GM21529 (cell line): ENCODE measurements at regions not wholly inside any gene's neighbourhood (a gene's known extent, or its start where the extent isn't known, plus 50 kb on each side); places are given as distances from the start of the nearest gene placed in this dataset.

Experiments
- ATAC-seq: cut with Tn5 transposase; IDR thresholded peaks from one replicate; pipeline ENCODE4 v1.9.1; 2021; ENCODE audit not compliant: unreplicated experiment

DNA sequence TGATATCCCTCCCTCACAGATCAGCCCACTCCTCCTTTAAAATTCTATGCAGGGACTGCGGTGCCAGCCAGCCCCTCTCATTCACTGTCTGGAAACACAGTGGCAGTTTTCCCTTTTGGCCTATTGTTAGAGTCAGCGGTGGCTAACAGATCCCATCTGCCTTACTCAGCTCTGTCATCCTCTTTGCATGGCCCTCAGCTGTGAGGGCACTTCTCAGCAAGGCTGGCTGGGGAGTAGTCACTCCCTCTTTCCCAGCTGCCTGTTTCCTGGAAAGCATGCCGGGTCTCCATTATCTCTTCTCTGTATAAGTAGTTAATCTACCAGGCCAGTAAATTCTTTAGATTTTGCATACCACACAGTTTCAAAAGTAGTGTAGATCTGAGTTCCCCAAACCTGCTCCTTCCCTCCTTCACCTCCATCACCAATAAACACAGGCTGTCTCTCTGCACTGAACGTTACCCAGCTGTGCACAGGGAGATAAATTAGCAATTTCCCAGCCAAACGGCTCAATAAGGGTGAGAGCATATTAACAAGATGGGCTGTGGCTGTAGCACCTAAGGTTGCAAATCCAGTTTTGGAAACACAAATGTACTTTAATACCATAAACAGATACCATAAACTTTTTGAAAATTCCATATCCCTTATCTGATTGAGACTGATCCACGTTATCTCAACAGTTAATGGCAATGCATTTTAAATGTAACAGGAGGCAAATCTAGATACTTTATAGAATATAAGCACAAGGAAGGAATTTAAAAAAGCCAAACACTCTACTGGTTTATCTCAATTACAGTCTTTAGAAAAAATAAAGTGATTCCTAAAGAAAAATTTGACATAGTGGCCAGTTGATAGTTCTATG lies 229.3 kb downstream of the ANKRD50 start:
- ATAC-seq, result no peak

DNA sequence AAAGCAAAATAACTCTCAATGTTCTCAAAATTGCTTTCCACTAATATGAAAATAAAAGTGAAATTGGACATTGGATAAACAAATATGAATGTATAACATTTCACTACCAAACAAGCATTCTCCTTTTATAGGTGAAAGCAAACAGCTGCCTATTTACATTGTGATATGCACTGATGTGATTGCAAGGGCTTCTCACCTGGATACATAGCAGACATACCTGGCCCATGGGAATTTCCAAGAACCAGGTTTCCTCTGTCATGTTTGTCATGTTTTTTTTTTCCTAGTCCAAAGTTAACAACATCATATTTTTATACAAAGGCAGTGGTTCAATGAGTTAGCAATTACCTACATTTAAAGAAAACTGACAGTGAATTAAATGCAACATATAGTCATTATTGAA lies 228.5 kb downstream of the ANKRD50 start:
- no peak for ATAC-seq

DNA sequence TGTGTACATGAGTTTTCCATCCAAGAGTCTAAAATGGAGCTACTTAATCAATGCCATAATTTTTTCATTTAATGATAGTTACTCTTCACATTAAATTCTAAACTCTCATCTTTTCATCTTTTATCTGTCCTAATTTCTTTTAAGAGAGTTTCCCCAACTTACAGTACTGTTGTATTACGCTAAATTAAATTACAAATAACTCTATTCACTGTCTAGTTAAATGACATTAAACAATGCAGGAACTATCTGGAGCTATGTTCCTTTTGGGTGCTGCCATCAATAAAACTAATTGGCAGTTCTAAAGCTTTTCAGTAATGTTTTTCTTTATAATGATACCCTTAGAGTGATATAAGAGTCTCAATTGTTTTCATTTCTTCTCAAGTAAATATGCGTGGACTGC lies 227.6 kb downstream of the ANKRD50 start:
- no peak for ATAC-seq

DNA sequence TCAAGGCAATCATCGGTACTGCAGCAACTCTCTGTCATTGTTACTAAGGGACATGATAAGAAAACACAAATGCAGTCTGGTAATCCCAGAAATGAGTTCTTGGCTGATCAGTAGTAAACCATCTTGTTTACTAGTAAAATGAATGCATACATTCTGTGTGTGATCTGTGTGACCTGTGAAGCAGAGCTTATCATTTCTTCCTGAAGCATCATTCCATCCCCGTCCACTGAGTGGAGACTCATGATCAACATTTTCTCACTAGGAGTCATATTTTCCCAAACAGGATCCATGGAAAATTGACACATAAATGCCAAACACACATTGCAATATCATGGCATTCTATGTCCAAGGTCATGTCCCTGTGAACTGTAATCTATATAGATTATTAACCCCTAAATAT lies 226.1 kb downstream of the ANKRD50 start:
- ATAC-seq, result no peak

DNA sequence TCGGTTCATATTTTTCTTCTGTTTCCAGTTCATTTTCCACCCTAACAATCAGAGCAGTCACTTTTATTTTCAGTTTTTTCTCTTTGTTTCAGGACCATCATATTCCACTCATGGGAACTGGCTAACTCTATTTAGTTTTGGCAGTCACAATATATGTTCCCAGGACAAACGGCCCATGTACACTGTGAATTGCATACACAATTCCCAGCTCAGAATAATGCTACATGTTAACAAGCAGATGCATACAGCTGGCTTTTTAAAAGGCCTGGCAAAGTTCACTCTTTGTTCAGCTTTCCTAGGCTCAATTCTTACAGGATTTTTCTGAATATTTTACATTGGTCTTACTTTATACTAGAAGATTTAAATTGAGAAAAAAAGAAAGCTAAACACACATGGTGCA lies 224.9 kb downstream of the ANKRD50 start:
- no peak for ATAC-seq

DNA sequence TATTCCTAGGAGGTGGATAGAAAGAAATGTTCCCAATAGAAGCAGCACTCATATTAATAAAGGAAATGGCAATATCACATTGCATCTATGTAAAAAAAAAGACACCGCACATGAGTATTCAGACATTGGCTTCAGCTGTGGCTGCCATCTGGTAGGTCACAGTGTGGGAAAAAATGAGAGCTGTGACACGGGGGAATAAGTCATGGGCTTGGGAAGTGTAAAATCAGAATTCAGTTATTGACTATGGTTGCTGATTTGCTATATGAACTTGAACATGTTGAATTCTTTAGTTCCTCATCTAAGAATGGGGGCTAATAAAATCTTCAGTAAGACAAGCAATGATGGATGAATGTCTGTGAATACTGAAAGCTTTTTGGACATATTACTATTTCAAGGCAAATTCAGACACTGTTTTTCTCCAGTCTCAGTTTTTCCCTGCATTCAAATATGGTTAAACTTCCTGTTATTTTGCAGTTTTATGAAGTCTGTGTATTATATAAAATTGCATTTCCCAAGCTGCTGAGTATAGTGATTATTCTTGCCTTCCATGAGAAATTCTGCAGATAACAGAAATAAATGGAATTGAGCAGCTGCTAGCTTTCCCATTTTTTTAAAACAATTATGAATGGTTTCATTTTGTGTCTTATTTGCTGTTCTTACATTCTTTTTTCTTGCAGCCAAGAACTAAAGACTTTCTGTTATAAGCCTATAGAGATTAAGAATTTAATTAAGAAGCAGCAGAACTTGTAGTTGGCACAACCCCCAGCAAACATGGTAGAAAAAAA lies 221.0 kb downstream of the ANKRD50 start:
- ATAC-seq, result no peak

DNA sequence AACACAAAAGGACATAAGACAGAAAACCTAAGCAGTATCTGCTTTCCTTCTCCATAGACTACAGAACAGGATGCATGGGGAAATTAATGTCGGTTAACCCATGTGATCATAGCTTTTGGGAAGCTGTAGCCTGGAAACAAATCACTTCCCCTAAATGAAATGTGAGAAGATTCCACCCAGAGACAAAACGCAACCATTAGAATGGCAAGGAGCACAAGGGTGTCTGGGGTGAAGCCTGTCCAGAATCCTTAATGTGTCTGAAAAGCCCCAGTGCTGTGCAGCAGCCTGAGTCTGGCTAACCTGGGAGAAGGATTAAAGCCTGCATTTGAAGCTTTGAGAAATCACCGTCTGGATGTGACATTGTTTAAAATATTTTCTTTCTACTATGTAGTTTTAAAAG lies 213.3 kb downstream of the ANKRD50 start:
- no peak for ATAC-seq

DNA sequence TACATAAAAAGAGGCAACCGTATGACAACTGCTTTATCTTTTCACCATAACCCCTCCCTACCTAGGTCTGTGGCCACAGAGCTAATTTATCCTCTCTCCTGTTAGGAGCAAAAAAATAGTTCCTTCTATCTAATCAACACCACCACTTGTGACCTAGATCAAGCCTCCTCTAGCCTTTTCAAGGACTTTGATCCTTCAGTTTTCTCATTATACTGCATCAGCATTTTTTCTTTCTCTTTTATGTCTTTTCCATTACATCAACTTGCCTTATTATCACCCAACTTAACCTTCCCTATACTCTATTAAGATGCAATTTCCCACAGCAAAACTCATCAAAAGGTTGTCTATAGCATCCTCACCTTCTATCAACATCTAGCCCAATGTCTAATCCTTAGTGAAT lies 211.0 kb downstream of the ANKRD50 start:
- no peak for ATAC-seq

DNA sequence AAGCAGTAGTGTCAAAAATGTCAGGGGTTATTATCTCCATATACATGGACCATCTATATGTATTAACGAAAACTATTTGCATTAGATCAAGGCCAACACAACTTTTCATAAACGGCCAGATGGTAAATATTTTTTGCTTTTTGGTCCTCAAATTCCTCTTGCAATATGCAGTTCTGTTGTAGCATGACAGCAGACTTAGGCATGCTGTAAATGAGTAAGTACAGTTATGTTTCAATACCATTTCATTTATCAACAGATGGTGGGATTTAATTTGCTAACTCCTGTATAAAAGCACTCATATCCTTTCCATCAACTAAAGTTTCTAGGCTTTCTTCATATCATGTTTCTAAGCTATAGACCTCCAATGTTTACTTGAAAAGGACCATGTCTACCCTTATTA lies 208.1 kb downstream of the ANKRD50 start:
- ATAC-seq, result no peak

DNA sequence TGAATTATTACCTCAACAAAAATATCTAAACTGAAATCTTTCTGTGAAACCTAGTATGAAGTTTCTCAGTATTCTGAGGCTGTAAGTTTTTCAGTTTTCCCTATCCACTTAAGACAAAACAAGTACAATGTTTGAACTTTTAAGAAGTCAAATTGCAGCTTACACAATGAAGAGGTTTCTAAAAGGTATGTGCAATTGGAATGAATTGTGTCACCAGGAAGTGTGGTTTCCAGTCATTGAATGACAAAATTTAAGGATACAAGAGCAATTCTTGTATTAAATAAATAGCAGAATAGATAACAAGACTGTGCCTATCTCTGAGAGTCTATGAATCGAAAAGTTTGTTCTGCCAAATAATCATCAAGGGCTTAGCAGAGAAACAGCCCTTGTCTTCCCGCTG lies 207.3 kb downstream of the ANKRD50 start:
- no peak for ATAC-seq

DNA sequence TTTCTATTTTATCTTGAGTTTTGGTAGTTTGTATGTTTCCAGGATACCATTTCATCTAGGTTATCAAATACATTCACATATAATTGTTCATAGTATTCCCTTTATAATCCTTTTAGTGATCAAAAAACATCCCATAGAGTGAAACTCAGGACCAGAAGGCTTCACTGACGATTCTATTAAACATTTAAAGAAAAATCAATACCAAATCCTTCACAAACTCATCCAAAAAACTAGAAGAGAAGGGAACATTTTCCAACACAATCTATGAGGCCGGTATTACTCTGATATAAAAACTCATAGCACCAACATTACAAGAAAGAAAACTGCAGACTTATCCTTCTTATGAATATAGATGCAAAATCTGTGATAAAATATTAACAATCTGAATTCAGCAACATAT lies 203.4 kb downstream of the ANKRD50 start:
- ATAC-seq, result no peak

DNA sequence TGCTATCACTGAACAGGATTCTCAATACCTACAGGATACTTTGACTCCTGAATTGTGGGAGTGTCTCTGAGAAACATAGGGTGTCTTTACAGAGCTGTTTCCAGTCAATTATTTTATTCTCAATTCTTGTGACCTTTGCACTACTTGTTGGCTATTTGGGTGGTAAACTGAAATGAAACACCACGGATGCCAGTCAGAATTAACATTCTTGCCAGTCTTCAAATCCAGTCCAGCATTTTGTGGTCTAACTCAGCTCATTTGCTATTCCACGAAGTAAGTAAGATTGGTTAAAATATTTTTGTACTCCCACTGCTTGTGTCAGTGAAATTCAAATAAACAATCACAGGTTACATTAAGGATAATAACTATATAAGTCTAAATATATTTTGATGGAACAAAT lies 197.9 kb downstream of the ANKRD50 start:
- ATAC-seq, result no peak

DNA sequence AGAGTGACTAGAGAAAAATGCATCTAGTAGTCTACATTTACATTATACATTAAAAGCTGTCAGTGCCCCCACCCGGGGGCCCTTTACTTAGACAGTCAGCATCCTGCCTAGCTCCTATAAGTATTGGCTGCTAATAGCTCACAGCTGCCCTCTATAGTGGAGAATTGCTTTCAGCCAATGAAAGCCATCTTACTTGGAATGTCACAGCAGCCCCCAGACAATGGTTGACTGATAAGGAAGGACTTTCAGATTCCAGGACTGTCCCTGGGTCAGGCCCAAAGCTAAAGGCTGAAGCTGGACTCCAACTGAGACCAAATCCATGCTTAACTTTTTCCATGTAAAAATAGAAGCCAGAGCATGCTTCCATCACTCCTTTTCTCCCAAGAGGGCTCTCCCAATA lies 196.9 kb downstream of the ANKRD50 start:
- ATAC-seq, result no peak

DNA sequence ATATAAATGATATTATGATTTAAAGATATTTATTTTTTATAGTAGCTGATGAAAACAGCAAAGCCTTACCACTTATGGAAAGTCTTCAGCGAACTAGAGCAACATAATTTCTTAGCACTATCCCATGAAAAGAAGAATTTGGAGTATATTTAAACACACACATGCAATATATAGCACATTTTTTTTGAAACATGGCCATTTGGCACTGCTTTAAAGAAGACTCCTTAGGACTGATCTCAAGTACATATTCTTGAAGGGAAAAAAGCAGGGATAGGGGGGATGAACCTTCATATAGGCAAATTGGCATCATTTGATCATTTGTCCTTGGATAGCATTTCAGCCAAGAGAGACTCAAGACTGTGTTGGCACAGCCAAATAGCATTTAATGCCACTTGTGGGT lies 193.3 kb downstream of the ANKRD50 start:
- ATAC-seq, result no peak

DNA sequence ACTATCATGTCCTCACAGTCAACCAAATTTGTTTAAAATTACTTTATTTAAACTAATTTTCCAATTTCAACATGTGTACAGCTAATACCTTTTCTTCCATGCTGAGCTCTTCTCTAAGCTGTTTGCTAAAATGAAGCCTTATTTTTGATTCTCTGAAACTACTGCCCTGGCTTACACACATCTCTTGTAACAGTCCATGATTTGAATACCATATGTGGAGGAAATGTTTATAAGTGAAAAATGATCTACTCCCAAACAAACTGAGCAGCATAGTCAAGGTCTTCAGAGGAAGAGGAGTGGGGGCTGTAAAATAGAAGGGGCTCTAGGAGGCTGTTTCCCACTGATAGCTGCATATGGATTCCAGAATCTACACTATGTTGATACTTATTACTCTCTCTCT lies 188.7 kb downstream of the ANKRD50 start:
- no peak for ATAC-seq

DNA sequence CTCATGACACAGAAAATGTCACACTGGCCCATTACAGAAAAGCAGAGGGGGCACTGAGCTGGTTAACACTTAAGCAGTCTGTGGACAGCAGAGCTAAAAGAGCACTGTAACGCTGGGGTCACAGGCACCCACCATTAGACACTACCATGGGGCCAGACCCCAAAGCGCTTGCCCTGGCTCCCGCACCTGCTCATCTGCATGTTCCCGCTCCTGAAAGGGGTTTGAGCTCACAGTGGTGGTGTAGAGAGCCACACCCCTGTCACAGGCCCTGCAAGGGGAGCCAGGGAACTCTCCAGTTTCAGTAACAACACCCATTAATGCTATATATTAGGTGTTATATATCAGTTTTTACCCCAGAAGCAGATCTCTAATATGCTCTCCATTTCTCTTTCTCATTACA lies 187.0 kb downstream of the ANKRD50 start:
- no peak for ATAC-seq

DNA sequence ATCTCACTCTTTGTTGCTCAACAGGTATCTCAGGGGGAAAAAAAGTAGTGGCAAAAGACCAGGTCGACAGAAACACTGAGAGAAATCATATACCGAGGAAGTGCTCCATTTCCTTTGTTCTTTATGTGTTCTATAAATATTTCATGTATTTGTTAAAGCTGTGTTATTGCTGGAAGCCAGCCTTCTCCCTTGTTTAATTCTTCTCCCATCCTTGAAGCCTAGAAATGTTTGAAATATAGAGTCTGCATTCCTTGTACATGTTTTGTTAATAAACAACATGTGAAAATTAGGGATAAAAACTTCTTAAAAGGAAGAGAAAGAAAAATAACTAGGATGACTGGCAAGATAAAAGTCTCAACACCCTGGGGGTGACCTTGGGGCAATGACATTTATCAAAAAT lies 186.2 kb downstream of the ANKRD50 start:
- ATAC-seq, result no peak

DNA sequence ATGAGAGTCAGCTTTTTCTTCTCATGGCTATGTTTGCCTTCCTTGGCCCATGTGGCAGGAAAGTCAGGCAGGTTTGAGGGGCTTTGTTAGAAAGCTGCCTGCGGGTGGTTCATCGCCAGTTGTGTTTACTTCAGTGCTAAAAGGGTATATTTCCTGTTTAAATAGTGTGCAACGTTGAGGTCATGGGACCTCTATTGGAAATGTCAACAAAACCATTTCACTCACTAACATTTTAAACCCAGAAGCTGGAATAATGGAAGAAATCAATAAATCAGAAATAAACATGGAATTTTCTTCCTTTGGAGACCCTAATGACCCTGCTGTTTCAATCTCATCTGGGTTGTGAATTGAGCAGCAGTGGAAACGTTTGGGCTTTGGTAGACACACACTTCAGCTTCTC lies 185.8 kb downstream of the ANKRD50 start:
- no peak for ATAC-seq

DNA sequence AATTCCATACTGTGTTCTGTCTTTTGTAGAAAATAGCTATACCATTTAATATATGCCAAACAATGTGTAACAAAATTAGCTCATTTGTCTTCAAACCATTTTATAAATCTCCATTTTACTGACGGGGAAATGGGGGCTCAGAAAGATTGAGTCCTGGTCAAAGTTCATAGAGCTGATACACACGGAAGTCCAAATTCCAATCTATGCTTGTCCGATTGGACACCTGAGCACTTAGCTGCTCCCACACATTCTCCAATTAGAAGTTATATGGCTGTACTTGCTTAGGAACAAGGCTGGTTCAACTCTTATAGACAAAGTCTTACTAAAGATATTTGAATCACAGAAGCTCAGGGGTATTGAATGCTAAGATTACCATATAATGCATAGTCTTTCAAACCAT lies 185.2 kb downstream of the ANKRD50 start:
- ATAC-seq, result no peak

DNA sequence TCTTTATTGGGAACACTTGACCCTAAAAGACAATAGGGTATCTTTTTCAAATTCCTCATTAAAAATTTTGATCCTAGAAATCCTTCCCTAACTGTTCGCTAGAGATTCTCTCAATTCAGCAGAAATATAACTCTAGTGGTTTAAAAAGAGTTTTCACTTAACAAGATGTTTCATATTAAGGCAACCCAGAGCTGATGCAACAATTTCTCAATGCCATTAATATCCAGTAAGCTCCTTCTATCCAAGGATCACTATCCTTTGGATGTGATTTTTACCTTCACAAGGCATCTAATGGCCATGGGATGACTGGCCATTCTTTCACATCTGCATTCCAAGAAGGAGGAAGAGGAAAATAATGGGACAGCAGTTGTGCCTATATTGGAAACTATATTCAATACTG lies 183.4 kb downstream of the ANKRD50 start:
- no peak for ATAC-seq

DNA sequence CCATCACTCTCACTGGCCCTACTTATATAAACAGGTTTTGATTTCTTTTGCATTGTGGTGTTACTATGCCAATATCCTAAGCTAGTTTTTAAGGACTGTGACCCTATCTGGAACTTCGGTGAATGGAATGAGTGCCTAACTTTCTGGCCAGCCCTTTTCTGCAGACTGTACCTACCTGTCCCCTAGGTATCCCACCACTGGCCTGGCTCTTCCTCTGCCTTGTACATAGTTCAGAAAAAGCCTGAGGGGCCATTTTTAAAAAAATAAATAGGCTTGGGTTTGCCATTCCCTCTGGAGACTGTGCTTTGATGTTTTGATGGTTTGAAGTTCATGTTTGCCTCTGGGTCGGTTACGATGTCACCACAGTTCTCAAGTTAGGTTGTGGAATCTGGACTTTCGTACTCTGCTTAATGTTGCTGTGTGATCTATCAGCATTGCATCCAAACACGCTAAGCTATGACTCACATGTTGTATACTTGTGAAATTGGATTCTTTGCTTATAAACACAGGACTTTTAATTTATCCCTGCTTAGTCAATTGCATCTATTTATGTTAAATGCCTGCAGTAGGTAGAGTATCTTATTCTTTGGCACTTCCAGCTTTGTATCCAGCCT lies 182.0 kb downstream of the ANKRD50 start:
- ATAC-seq, result no peak

DNA sequence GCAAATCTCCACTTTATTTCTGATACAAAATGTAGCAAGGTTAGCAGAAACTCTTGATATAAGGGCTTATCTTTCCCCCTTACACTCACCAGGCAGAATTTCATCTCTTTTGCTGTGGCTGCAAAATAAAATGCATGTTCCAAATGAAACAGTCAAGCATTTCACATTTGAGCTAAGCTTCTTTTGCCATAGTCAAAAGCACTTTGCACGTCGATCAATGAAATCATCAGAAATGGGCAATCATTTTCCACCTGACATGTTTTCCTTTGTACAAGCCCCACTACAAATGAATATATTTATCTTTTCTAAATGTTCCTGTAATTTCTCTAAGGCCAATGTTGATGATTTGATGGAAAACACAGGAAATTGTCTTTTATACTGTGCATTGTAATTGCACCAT lies 178.4 kb downstream of the ANKRD50 start:
- no peak for ATAC-seq
